ENCODE measurements at regions not wholly inside any gene's neighbourhood (a gene's known extent, or its start where the extent isn't known, plus 50 kb on each side); places are given as distances from the start of the nearest gene placed in this dataset.

- TF ChIP-seq POLR2A (IDR thresholded peaks at IDR 0.05) = no peak
- TF ChIP-seq, protein P1, sequence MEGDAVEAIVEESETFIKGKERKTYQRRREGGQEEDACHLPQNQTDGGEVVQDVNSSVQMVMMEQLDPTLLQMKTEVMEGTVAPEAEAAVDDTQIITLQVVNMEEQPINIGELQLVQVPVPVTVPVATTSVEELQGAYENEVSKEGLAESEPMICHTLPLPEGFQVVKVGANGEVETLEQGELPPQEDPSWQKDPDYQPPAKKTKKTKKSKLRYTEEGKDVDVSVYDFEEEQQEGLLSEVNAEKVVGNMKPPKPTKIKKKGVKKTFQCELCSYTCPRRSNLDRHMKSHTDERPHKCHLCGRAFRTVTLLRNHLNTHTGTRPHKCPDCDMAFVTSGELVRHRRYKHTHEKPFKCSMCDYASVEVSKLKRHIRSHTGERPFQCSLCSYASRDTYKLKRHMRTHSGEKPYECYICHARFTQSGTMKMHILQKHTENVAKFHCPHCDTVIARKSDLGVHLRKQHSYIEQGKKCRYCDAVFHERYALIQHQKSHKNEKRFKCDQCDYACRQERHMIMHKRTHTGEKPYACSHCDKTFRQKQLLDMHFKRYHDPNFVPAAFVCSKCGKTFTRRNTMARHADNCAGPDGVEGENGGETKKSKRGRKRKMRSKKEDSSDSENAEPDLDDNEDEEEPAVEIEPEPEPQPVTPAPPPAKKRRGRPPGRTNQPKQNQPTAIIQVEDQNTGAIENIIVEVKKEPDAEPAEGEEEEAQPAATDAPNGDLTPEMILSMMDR (IDR thresholded peaks at IDR 0.05 in 8 of 11, conservative IDR thresholded peaks at IDR 0.05 in 3 of 11) = no peak
Observed at GRCh38 chr2:18346874-18347273, 213.6 kb downstream of the RDH14 start.

All from spleen (tissue), 7 donors.